ENCODE measurements at regions not wholly inside any gene's neighbourhood (a gene's known extent, or its start where the extent isn't known, plus 50 kb on each side); places are given as distances from the start of the nearest gene placed in this dataset.
"Not testable (repeated sequence)": the region's sequence is repeated elsewhere in the genome, so short reads cannot be mapped to it uniquely, and the experiment has no call there.

DNA sequence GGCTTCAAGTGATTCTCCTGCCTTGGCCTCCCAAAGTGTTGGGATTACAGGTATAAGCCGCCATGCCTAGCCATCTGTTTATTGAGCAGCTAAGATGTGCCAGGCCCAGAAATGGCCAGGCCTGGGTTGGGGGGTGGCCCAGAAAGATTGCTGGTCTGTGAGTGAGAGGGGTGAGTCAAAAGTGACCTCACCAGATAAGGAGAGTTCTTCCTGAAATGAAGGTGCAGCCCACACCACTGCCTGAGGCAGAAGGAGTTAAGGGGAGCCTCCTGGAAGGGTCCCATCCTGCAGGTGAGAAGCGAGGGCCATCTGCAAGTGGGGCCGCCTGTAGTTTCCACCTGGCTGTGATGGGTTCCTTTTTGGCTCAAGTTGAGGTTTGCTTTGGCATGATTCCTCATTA lies 96.9 kb upstream of the KLF4 start:
- Mint-ChIP-seq H3K36me3 (ENCODE audit: low read depth) (no peaks in the 10 kb centered on the region), H3K4me3 (no peak overlapping the region), H3K27ac (no peak overlapping the region), H3K9me3 (no peaks in the 10 kb centered on the region), H3K27me3 (no peaks in the 10 kb centered on the region), H3K4me1 (ENCODE audit: low read depth) (no peaks in the 10 kb centered on the region)

DNA sequence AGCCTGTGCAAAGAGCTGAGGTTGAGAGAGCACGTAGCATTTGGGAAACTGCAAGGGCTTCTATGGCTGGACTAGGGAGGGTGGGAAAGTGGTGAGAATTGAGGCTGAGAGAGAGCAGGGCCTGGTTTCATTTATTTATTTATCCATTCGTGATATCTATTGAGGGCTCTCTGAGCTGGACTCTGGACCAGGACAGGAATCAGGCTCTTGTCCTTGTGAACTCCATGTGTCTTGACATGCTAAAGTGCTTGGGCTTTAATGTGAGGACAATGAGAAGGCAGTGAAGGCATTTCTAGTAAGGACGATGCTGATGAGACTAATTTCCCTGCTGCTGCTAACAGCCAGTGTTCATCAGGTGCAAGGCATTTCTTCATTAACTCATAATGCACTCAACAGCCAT lies 95.9 kb upstream of the KLF4 start:
- Mint-ChIP-seq H3K4me1 (ENCODE audit: low read depth) (no peaks in the 10 kb centered on the region), H3K27ac (no peak overlapping the region), H3K27me3 (peaks cover 4% of the 10 kb centered on the region), H3K4me3 (no peak overlapping the region), H3K36me3 (ENCODE audit: low read depth) (no peaks in the 10 kb centered on the region), H3K9me3 (no peaks in the 10 kb centered on the region)

DNA sequence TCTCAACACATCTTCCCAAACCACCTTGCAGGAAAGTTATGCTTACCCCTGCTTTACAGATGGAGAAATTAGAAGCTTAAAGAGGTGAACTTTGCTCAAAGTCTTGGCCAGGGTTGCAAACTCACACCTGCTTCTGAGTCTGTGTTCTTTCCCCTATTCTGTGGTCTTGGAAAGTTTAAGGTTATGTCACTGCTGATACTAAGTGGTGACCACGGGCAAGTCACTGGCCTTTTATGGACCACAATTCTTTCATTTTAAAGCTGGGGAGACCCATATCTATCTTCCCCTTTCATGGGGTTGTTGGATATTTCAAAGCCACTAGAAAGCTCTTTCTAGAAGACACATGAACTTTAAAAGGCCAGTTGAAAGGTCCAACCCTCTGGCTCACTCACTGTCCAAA lies 95.4 kb upstream of the KLF4 start:
- Mint-ChIP-seq H3K27me3 (peaks cover 4% of the 10 kb centered on the region), H3K36me3 (ENCODE audit: low read depth) (no peaks in the 10 kb centered on the region), H3K27ac (no peak overlapping the region), H3K4me3 (no peak overlapping the region), H3K9me3 (no peaks in the 10 kb centered on the region), H3K4me1 (ENCODE audit: low read depth) (no peaks in the 10 kb centered on the region)

DNA sequence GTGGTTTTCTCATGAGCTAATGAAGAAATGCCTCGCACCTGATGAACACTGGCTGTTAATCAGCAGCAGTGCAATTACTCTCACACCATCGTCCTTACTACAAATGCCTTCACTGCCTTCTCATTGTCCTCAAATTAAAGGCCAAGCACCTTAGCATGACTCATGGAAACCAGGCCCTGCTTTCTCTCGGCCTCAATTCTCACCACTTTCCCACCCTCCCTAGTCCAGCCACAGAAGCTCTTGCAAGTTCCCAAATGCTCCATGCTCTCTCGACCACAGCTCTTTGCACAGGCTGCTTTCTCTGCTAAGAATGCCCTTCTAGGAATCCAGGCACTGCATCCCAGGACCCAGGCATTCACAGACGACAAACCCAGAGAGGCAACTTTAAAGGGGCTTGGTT lies 94.6 kb upstream of the KLF4 start:
- Mint-ChIP-seq H3K4me3 (no peak overlapping the region), H3K9me3 (no peaks in the 10 kb centered on the region), H3K27me3 (peaks cover 4% of the 10 kb centered on the region), H3K4me1 (ENCODE audit: low read depth) (no peaks in the 10 kb centered on the region), H3K27ac (no peak overlapping the region), H3K36me3 (ENCODE audit: low read depth) (no peaks in the 10 kb centered on the region)

DNA sequence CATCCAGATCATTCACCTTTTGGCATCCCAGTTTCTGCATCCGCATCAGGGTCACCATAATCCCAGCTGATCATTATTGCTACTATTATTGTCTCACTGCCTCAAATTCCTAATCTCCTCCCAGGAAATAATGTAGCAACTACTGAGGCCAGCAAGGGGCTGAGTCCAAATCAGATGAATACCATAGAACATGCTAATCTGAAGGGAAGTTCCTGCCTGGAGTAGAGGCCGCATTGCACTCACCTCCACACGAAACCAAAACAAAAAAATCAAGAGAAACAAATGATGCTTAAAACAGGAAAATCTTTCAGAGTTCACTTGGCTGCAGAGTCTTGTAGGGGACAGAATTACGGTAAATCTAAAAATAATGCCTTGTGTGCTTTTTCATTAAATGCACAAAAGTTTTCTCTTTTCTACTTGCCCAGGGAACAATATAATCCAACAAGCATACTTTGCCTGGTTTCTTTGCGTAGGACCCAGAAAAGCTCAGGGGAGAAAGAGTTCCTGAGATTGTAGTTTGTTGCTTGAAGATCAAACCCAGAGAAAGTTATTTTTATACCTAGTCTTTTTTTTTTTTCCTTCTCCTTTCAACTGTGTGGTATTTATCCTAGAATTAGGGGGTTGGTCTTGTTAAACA lies 87.7 kb upstream of the KLF4 start:
- Mint-ChIP-seq H3K4me1 (ENCODE audit: low read depth) (no peaks in the 10 kb centered on the region), H3K27ac (no peak overlapping the region), H3K27me3 (peaks cover 9% of the 10 kb centered on the region), H3K4me3 (no peak overlapping the region), H3K36me3 (ENCODE audit: low read depth) (no peaks in the 10 kb centered on the region), H3K9me3 (no peaks in the 10 kb centered on the region)

DNA sequence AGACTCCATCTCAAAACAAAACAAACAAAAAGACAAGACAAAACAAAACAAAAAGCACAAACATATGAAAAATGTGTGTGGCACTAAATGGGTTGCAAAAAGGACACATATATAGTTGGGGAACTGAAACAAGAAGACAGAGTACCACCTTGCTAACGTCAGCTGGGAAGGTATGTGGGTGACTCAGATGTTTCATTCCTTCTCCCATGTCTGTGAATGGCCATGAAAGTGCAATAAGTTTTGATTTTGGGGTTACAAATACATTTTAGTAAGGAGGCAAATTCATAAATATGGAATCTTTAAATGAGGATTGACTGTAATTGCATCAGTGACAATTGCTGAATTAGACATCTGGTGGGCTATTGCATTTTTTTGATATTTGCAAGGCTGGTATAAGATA lies 81.6 kb upstream of the KLF4 start:
- Mint-ChIP-seq H3K4me3 (no peak overlapping the region), H3K36me3 (ENCODE audit: low read depth) (no peaks in the 10 kb centered on the region), H3K27me3 (peaks cover 5% of the 10 kb centered on the region), H3K9me3 (no peaks in the 10 kb centered on the region), H3K27ac (no peak overlapping the region), H3K4me1 (ENCODE audit: low read depth) (no peaks in the 10 kb centered on the region)

DNA sequence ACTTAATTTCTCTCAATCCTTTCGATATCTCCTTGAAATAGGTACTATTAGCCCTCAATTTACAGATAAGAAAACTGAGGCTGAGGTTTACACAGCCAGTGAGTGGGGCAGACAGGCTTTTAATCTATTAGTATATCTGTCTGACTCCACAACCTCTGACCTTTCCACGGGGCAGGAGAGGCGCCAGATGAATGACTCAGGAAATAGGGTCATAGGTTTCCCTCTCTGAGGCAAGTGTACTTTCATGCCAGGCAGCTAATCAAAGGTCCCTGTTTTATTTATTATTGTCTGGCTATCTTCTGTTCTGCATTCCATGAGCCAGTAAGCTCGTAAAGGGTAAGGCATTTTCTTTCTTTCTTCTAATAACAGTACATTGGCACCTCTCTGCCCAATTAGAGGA lies 79.6 kb upstream of the KLF4 start:
- Mint-ChIP-seq H3K4me1 (ENCODE audit: low read depth) (no peaks in the 10 kb centered on the region), H3K9me3 (no peaks in the 10 kb centered on the region), H3K27ac (no peak overlapping the region), H3K36me3 (ENCODE audit: low read depth) (no peaks in the 10 kb centered on the region), H3K4me3 (no peak overlapping the region), H3K27me3 (no peaks in the 10 kb centered on the region)

DNA sequence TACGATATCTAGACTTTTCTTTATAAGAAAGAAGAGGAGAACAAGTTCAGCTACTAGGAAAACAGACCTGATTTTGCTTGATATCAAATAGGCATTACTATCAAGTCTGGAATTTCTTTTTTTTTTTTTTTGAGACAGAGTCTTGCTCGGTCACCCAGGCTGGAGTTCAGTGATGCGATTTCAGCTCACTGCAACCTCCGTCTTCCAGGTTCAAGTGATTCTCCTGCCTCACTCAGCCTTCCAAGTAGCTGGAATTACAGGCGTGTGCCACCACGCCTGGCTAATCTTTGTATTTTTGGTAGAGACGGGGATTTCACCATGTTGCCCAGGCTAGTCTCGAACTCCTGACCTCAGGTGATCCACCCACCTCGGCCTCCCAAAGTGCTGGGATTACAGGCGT lies 78.8 kb upstream of the KLF4 start:
- not testable (repeated sequence) for H3K27me3 Mint-ChIP-seq; H3K4me1 Mint-ChIP-seq (ENCODE audit: low read depth); H3K36me3 Mint-ChIP-seq (ENCODE audit: low read depth); H3K9me3 Mint-ChIP-seq; H3K4me3 Mint-ChIP-seq; H3K27ac Mint-ChIP-seq

DNA sequence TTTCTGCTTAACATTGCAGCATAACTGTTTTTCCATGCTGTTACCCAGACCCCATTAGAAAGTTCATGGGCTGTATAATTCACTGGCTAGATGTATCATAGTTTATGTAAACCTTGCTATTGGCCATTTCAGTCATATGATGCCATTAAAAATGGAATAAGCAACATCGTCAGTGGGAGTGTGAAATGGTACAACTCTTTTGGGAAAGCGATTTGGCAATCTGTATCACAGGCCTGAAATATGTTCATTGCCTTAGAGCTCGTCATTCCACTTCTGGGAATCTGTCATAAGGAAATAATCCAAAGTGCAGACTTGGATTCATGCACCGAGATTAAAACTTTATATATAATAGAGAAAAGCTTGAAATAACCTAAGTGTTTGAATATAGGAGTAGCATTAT lies 77.9 kb upstream of the KLF4 start:
- H3K9me3 Mint-ChIP-seq, result no peaks in the 10 kb centered on the region
- H3K27ac Mint-ChIP-seq, result no peak overlapping the region
- H3K4me3 Mint-ChIP-seq, result no peak overlapping the region
- H3K4me1 Mint-ChIP-seq (ENCODE audit: low read depth), result no peaks in the 10 kb centered on the region
- H3K36me3 Mint-ChIP-seq (ENCODE audit: low read depth), result no peaks in the 10 kb centered on the region
- H3K27me3 Mint-ChIP-seq, result no peaks in the 10 kb centered on the region

DNA sequence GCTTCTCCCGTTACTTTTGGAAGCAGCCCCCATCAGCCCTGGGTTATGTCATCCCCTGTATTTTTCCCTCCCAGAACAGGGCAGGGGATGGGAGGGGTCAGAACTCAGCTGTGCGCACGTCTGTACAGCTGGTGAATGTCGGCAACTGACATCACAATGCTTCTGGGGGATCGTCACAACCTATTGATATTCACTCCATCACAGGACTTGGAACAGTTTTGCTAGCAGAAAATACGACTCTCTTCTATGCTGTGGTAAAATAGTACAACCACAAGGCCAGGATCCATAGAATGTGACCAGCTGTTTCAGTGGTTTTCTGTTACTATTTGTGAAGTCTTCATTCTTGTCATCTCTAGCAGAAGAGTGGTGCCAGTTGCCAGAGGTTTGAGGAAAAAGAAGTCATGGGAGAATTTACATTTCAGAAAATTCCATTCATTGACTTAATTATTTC lies 77.1 kb upstream of the KLF4 start:
- Mint-ChIP-seq H3K36me3 (ENCODE audit: low read depth) (no peaks in the 10 kb centered on the region), H3K4me3 (no peak overlapping the region), H3K27ac (no peak overlapping the region), H3K9me3 (no peaks in the 10 kb centered on the region), H3K27me3 (no peaks in the 10 kb centered on the region), H3K4me1 (ENCODE audit: low read depth) (no peaks in the 10 kb centered on the region)

DNA sequence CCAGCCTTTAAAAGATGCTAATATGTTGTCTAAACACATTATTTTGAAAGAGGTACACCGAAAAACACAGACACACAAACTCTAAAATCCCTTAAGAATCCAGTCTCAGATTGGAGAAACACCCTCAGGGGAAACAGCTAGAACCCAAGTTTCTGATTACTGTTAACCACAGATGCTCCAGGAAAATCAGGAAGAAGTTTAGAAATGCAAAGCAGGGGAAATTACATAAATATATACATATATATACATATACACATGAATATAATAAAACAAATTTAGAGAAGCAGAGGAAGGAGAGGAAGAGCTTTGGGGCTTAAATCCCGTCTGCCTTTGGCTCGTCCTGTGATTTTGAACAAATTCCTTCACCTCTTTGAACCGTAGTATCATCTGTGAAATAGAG lies 73.2 kb upstream of the KLF4 start:
- Mint-ChIP-seq H3K27ac (no peak overlapping the region), H3K27me3 (no peaks in the 10 kb centered on the region), H3K9me3 (no peaks in the 10 kb centered on the region), H3K4me1 (ENCODE audit: low read depth) (no peaks in the 10 kb centered on the region), H3K4me3 (no peak overlapping the region), H3K36me3 (ENCODE audit: low read depth) (no peaks in the 10 kb centered on the region)

DNA sequence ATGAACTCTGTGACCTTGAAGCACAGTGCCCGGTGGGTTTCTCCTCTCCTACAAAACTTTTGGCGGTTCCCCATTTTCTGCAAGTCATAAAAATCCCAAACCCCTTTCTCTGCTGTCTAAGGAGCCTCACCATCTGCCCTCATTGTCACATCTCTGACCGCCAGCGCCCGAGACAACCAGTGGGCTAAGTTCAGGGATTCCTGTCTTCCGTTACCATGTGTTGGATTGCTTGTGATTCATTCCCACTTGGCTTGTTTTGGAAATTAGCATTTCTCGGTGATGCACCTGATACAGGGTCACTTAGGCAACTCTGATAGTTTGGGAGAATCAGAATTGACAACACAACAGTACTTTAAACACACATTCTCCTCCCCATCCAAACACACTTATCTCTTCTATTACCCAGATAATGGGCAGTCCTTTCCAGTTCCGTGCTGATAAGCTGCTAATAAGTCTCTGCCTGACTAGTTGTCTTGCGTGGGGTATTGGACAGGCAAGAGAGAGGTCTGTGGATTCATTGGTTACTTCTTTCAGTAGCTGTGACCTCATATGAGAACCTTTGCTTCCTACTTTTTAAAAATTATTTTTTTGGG lies 70.0 kb upstream of the KLF4 start:
- no peak overlapping the region for H3K4me3 Mint-ChIP-seq
- H3K27ac Mint-ChIP-seq, result no peak overlapping the region
- no peaks in the 10 kb centered on the region for H3K27me3 Mint-ChIP-seq
- no peaks in the 10 kb centered on the region for H3K9me3 Mint-ChIP-seq
- no peaks in the 10 kb centered on the region for H3K4me1 Mint-ChIP-seq (ENCODE audit: low read depth)
- H3K36me3 Mint-ChIP-seq (ENCODE audit: low read depth), result no peaks in the 10 kb centered on the region

DNA sequence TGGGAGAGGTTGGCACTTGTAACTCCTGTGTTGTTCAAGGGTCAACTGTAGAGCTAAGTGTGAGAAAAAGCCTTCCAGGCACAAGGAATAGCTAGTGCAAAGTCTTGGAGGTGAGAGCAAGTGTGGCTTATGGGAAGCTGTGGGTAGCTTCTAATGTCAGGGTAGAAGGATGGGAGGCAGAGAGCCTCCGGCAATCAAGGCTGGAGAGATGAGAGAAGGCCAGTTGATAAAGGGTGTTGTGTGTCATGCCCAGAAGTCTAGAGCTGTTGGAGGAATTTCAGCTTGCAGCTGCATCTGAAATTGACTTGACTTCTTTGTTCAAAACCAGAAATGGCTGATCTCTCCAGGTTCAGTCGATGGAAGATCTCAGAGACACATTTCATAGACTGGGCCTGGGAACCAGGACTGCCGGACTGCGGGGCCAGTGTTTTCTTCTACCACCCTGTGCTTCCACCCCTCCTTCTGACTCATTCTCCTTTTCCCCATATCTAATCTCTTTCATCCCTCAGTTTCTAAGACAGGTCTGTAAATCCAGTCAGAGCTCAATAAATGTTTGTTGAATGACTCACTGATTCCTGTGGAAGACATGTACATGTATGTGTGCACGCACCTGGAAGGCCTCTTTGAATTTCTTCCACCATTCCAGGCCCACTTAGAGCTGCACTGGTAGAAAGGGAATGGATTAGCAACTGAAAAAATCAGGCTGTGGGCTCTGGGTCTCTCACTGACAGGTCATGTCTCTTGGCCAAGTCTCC lies 67.8 kb upstream of the KLF4 start:
- no peaks in the 10 kb centered on the region for H3K4me1 Mint-ChIP-seq (ENCODE audit: low read depth)
- H3K4me3 Mint-ChIP-seq, result no peak overlapping the region
- H3K36me3 Mint-ChIP-seq (ENCODE audit: low read depth), result no peaks in the 10 kb centered on the region
- H3K27me3 Mint-ChIP-seq, result no peaks in the 10 kb centered on the region
- no peaks in the 10 kb centered on the region for H3K9me3 Mint-ChIP-seq
- no peak overlapping the region for H3K27ac Mint-ChIP-seq

DNA sequence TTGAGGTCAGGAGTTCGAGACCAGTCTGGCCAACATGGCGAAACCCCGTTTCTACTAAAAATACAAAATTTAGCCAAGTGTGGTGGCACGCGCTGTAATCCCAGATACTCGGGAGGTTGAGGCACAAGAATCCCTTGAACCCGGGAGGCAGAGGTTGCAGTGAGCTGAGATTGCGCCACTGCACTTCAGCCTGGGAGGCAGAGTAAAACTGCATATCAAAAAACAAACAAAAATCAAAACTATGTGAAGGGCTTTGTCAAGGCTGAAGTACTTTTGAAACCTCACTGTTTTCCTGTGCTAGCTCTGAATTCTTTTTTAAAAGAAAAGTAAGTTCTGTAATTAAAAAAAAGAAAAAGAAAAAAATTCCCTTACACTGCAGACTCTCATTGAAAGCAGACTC lies 65.1 kb upstream of the KLF4 start:
- no peak overlapping the region for H3K27ac Mint-ChIP-seq
- H3K9me3 Mint-ChIP-seq, result no peaks in the 10 kb centered on the region
- H3K36me3 Mint-ChIP-seq (ENCODE audit: low read depth), result no peaks in the 10 kb centered on the region

DNA sequence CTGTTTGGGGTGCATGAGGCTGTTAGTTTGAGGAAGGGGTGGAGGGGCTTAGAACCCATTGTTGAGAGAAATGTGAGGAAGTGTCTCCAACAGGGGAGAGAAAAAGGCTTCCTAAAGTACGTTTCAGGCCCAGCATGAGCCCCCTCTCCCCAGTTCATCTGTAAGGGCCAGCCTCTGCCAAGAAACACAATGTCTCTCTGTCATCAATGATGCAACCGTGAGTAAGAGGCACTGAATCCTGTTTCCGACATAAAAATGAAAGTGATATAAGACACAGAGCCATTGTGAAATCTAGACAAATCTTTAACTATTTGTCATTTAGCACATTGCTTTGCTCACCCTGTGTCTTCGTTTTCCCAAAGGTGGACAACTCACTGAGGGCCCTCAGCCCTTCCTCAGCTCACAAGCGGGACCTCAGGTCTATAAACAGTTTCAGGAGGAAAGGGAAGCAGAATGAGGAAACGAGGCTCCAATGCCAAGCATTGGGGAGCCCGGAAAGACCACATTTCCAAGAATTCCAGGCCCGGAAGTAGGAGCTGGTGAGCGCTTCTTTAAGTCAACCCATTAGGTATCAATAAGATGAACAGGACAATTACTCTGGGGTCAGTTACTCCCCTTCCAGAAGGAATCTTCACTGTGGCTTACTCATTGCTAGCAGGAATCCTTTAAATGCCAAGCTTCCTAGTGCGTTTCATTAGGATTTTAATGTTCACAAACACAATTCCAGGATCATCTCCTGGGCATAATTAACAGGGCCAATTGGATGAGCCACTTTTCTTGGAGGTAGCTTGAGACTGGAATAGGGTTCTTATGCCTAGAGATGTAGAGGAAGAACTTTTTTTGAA lies 59.0 kb upstream of the KLF4 start:
- peaks cover 5% of the 10 kb centered on the region for H3K9me3 Mint-ChIP-seq
- H3K4me3 Mint-ChIP-seq, result no peak overlapping the region
- H3K36me3 Mint-ChIP-seq (ENCODE audit: low read depth), result no peaks in the 10 kb centered on the region
- no peaks in the 10 kb centered on the region for H3K4me1 Mint-ChIP-seq (ENCODE audit: low read depth)
- peak overlapping the region; percentile 23 for H3K27ac Mint-ChIP-seq
- H3K27me3 Mint-ChIP-seq, result peaks cover 7% of the 10 kb centered on the region

More for the DNA sequence above, 65.1 kb upstream of the KLF4 start:
- Mint-ChIP-seq H3K4me1 (ENCODE audit: low read depth) (no peaks in the 10 kb centered on the region), H3K4me3 (no peak overlapping the region), H3K27me3 (no peaks in the 10 kb centered on the region)

All from stimulated activated naive CD8-positive, alpha-beta T cell treated with anti-CD3 and anti-CD28 coated beads, Interleukin-15, Interleukin-2, amounts not matched to agents 100 ng/mL and 50 ng/mL, for 24 hours (primary cell).